CD4-positive, alpha-beta T cell treated with Interleukin-12 subunit alpha and Interleukin-12 subunit beta, for 1 hour (primary cell): ENCODE measurements at regions not wholly inside any gene's neighbourhood (a gene's known extent, or its start where the extent isn't known, plus 50 kb on each side); places are given as distances from the start of the nearest gene placed in this dataset.
"Not testable (repeated sequence)": the region's sequence is repeated elsewhere in the genome, so short reads cannot be mapped to it uniquely, and the experiment has no call there.

ENCODE experiments used
- DNase-seq: peaks from one replicate; pipeline ENCODE4 v3.0.0-alpha.2; 2020

DNA sequence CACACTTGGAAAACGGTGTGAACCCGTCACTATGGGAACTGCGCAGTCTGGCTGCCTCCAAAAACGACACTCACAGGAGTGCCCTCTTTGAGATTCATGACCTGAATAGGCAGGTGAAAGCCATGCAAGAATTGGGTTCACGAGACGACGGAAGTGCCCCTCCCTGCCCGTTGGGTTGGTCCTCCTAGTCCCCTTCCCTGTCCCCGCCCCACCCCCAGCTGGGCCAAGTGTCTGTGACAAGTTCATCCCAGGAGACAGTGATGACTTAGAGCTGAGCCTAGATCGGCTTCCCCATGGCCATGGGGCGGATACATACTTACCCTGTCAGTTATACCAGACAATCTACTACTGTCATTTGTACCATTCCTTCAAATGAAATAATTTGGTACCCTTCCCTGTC lies 1137.7 kb upstream of the CHAC2 start:
- DNase-seq = no peak

DNA sequence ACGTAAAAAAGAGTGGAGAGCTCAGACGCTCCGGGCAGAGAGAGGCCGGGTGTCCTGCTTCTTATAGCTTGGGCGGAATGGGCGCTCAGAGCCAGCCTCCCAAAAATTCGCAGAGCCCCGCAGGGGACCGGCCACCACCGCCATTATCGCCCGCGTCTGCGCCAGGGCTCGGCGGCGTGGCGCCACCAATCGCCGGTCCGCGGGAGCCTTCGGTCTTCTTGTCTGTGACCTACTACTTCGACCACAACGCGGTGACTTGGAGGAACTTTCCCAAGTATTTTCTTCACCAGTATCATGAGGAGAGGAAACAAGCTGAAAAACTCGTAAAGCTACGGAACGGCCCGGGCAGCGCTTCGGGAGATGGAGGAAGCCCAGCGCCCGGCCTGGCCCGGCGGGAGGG lies 1138.1 kb upstream of the CHAC2 start:
- DNase-seq = no peak

DNA sequence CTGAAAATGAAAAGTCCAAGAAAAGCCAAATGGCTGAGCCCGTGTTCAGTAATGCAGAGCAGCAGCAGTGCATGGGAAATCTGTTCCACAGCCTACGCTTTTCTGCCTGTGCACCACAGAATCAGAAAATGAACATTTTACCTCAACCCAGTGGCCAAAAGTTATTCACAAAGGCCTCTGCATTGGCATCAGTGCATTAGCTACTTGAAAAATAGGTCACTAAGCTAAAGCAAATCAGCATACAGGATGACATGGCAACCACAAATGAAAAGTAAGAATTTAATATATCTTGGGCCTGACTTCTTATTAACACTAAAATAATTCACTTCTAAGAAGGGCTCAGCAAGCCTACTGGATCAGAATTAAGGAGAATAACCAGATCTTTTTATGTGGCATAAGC lies 1145.3 kb upstream of the CHAC2 start:
- no peak for DNase-seq

DNA sequence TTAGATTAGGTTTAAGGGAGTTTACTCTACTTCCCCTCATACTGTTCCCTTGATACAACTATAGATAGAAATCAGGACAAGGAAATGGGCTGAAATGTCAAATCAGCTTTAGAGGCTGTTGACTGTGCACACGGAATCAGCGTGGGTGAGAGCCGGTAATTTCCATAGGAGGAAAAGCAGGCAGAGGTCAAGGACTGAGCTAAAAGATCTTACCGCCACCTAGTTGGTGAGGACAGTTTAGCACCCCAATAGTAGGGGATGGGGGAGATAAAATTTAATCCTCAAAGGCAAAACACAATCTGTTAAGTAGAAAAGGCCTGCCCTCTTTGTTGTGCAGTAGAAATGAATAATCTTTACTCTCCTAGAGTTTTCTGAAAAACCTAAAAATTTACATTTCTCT lies 1154.5 kb upstream of the CHAC2 start:
- no peak for DNase-seq

DNA sequence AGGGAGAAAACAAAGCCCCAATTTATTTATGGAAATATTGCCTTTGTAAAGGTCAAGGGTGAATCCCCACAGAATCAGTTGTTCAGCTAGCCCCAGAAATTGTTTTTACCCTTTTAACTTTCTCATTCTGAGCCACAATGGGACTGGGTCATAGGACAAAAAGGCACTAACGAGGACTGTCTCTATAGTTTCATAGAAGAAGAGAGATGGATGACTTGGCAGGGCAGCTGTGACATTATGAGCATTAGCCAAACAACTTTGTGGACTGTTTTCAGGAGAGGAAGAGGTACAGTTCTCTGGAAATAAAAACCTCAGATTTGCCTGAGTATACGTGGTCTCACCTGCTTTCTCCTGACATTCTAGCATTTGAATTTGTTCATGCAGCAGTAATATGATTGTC lies 1155.8 kb upstream of the CHAC2 start:
- no peak for DNase-seq

DNA sequence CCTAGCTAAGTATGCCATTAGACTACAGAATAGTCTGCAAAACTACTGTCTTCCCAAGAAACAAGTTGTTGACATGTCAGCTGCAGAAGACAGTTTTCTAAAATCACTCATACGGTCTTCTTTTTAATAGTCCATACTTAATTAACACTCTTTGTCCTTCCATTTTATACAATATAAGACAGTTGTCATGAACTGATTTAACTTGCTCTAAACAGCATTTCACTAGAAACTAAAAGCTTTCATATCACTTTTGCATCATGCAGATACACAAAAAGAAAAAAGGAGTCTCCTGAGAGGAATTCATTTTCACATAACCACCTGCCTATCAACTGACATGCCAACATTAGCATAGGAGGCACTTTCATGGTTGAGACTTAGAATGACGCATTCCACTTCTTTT lies 1159.6 kb upstream of the CHAC2 start:
- no peak for DNase-seq

DNA sequence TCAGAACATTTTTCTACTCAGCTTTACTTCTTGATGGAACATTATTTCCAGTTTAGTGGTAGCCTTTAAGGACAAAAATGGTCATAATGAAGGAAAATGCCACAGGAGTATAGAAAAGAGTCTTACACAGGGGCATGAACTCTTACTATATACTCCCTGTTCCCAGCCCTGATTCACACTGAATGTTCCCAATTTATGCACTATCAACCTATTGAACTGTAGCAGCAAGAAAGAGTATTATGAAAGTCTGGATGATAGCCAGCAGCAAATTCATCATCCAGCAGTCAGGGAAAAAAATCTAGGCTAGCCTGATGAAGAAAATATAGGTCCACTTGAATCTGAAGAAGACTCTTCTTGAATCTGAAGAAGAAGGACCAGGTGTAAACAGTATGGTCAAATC lies 1170.3 kb upstream of the CHAC2 start:
- DNase-seq = no peak

DNA sequence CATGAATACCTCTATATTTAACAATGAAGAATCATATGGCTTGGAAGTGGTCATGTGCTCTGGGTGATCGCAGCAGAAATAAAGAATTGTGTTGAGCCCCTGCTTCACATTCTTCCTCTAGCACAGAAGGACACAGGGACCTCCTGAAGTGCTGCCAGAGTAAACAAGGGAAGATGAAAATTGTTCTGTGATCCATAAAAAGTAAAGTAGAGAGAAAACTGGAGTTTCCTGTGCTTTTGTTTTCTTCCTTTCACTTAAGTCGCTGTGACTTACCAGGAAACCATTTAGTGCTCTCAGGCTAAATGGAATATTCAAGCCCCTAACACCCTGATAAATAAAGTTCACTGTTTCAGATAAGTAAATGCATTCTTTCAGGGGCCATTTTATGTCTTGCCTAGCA lies 1173.6 kb upstream of the CHAC2 start:
- DNase-seq = no peak

DNA sequence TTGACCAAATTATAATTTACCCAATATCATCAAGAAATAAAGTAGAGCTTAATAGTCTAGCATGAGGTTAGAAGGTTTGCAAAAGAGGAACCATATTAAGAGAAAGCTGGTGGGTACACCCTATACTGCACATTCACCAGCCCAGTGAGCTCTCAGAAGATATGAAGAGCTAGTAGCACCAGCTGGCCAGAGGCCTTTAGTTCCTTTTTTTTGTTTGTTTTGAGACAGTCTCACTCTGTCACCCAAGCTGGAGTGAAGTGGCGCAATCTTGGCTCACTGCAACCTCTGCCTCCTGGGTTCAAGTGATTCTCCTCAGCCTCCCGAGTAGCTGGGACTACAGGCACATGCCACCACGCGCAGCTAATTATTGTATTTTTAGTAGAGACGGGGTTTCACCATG lies 1183.5 kb upstream of the CHAC2 start:
- DNase-seq = not testable (repeated sequence)

DNA sequence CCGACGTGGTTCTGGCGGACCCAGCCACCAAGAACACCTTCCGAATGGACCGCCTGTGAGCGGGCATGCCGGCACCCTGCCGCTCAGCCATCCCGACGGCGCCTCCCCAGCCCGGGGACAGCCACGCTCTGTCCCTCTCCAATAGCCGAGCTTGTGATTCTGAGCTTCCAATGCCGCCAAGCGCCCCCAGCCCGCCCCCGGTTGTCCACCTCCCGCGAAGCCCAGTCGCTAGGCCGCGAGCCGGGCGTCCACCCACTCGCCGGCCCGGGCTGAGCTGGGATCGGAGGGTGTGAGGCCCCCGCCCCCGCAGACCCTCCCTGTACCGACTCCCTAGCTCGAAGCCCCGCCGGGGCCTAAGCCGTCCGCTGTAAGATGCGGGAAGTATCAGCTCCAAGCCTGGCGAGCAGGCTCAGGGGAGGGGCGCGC lies 1195.1 kb upstream of the CHAC2 start:
- no peak for DNase-seq

DNA sequence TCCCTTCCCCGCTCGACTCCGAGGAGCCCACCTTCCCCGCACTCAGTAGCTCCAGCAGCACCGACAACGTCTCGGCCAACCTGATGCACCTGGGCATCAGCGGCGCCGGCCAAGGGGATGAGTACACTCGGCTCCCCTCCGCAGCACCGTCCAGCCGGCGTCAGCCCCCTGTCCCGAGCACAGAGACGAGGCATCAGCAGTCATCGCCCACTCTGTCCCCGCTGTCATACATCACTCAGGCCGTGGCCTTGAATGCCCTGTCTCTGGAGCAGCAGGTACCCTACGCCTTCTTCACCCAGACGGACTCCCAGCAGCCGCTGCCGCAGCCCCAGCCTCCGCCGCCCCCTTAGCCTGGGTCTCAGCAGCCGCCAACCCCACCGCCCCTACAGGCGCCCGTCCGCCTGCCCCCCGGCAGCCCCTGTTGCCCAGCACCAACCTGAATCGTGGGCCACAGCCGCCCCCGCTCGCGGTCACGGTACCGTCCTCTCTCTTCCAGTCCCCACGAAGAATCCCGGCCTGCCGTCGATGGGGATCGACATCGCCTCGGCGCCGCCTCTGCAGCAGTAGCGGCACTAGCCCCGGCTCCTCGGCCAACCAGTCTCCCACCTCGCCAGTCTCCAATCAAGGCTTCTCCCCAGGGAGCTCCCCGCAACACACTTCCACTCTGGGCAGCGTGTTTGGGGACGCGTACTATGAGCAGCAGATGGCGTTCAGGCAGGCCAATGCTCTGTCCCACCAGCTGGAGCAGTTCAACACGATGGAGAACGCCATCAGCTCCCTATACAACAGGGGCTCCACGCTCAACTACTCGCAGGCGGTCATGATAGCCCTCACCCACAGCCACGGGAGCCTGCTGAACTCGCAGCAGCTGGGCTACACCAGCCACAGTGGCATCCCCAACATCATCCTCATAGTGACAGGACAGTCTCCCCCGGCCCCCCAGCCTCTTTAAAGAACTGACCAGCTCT lies 1195.9 kb upstream of the CHAC2 start:
- DNase-seq = no peak

DNA sequence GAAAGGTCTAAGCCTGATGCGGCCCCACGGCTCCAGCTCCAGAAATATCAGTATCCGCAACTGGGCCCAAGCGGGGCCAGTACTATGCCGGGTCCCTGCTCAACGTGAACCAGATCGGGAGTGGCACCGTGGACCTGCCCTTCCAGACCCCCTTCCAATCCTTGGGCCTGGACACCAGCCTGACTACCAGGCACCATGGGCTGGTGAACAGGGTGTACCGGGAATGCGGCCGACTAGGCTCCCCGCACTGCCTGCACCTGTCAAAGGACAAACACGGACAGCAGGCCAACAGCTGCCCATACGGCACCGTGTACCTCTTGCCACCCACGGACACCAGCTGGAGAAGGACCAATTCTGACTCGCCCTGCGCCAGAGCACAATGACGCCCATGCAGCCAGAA lies 1196.9 kb upstream of the CHAC2 start:
- DNase-seq = no peak

DNA sequence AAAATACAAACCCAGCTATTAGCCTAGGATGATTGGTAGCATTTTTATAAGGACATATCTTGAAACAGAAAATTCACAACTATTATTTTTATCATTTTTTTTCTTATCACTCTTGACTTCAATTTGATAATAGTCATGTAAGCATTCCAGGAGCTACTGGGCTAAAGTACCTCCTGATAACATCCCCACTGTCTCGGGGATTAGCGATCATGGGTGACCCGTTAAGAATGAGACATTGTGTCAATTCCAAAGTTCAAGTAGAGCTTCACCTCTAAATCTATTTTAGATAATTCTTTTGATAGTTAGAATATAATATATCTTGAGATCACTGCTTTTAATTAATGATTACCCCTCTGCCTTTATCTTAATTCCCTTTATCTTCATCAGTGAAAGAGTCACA lies 1204.5 kb upstream of the CHAC2 start:
- no peak for DNase-seq

DNA sequence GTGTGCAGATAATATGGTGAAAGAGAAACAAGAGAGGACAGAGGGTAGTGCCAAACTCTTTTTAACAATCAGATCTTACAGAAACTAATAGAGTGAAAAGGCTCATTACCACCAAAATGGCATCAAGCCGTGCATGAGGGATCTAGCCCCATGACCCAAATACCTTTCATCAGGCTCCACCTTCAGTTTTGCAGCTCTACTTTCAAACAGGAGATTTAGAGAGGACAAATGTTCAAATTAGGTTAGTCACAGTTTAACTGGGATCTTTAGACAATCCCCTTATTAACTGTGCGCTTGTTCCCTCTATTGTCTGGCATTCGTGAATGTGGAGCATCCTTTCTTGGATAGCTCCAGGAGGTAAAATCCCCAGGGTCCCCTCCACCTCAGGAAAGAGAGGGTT lies 1209.3 kb upstream of the CHAC2 start:
- DNase-seq = no peak

DNA sequence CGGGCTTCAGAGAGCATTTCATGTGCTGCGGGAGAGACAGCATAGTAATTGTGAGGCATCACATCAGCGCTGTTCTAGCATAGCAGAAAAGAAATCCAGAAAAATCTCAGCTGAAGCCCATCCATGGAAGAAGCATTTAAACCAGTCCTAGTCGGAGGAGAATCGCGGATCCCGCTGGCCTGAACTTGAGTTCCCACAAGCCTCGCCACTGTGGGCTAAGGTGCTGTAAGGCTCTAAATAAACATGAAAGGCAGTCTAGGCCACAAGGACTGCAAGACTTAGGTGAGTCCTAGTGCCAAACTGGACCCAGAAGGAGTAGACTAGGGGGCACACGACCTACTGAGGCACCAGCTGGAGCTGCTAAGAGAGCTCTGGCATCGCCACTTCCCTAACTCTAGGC lies 1225.3 kb upstream of the CHAC2 start:
- no peak for DNase-seq

DNA sequence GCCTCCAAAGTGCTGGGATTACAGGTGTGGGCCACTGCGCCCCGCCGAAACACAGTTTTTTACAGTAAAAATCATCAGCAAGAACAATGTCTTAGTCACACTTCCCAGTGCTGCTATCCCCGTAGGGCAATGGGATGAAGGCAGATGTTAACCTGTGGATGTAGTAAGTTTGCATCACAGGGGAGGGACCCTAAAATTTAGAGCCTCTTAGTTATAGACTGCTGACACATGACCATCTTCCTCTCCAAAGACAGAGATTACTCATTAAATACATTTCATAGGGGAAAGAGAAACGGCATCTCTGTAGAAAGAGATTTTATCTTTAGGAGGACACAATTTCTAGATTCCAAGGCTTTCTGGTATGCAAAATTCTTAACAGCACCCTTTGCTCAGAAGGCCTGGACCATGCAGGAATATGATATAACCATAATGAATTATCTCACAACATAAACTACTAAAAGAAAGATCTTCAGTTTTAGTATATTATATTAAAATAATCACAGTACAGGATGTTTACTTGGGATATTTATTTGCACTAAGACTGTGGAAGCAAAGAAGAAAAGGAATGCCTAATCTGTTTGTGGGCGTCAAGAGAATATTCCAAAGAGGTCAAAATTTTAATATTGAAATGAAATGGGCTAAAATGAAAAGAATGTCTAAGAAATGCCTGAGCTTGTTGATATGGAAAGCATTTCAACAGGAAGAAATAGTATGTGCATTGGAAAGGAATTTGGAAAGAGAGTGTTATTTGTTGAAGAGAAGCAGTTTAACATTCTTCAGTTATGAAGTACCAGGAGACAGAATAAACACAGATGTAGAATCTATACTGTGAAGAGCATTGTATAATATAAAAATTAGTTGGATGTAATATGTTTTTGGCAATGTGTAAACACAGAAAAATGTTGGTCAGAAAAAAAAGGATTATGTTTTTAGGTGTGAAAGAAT lies 1228.3 kb upstream of the CHAC2 start:
- no peak for DNase-seq

DNA sequence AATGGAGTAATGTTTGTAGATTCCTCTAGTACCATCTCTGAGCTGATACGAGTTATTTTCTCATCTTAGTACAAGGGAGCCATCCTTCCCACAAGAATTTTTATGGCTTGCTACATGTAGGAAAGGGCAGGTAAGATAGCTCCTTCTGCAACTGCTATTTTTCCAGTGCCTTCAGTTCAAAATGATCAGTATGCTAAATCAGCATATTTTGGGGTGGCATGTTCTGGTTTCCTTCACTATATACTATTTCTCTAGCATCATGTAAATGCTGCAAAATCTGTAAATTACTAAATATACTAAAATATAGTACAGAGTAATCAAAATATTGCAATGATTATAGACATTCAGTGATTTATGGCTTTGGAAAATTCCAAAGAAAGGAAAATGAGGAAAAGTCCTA lies 1230.0 kb upstream of the CHAC2 start:
- no peak for DNase-seq

DNA sequence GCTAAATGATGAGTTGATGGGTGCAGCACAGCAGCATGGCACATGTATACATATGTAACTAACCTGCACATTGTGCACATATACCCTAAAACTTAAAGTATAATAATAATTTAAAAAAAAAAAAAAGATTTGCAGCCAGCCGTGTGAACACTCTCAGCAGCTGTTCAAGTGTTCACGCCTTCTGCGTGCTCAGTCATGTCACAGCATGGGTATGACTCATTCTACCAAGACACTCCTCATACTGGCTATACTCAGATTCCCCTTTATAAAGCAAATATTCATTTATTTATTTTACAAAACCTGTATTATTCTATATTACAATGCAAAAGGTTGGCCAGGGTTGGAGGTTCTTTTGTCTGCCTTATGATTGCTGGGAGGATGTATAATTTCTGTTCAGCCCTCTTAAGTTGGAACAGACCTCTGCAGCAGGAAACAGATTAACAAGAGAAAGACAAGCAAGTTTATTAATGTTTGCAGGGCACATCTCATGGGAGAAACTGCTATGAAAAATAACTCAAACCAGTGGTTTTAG lies 1230.6 kb upstream of the CHAC2 start:
- no peak for DNase-seq

DNA sequence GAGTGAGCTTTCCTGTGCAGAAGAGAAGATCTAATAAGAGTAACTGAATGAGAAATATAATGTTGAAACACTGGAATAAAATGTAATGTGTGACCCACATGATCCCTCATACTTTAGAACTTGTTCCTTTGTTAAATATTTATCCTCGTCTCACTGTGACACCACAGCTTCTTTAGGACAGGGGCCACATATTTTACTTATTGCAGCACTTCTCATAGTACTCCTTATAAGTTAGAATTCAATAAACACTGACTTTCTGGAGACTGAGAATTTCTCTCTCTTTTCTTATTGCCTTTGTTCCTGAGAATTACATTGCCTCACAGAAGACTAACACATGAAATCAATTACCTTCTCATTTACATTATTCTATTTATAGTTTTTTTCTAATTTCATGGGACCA lies 1234.6 kb upstream of the CHAC2 start:
- no peak for DNase-seq

DNA sequence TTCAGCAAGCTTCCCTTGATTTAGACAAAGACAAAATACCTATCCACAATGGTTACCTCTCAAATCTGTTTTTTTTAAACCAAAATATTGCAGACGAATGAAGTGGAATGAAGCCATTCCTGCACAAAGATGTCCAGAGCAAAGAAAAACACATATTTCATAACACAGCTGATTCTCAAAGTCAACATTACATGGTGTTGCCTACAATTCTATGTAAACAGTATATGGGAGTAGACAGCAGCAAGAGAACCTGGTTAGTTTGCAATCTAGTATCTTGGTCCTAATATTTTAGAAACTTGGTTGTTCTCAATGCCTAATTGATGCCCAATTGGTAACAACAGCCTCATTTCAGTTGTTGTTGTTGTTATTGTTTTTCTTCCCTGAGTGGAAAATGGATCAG lies 1240.9 kb upstream of the CHAC2 start:
- DNase-seq = no peak

DNA sequence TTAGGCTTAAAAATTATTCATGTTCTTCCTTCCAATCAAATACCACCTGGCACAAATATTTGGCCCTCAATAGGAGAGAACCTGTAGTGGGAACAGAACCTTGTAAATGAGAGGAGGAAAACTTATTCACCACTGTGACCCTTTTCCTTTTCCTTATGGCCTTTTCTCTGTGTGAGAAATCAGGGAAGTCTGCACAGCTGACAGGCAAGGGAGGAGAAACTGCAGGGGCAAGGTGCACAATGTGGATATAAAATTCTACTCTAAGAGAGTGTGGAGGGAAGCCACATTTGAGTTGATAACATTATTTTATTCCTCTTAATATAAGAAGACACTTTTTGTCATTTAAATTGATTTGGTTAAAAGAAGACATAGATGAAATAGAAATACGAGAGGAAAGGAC lies 1247.0 kb upstream of the CHAC2 start:
- no peak for DNase-seq

DNA sequence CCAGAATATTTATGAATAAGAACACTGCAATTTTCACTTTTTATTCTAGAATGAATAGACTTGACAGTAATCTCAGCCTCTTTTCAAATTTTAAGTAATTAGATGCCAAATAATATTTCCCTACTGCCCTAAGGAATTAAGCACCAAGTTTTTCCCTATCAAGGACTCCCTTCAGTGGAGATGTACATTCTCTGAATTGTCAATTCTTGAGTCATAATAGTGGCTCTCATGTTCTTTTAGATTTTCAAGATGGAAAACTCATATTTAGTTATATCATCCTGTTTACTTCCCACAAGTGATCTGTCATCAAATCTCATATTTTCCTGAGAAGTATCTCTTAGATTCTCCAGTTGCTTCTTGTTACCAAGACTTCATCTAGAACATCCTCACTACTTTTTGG lies 1248.9 kb upstream of the CHAC2 start:
- DNase-seq = no peak

DNA sequence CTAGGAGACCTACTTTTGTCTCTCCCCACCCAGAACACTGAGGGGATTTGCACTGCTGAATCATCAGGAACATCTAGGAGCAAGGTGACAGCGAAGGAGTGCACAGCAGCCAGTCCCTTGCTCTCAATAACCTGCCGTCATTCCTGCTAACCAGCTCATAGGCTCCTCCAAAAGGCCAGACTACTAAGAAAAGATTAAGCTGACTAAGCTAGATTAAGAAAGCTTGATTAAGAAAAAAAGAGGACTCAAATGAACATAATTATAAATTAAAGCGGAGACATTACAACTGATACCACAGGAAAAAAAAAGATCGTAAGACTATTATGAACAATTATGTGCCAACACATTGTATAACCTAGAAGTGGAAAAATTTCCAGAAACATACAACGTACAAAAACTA lies 1254.8 kb upstream of the CHAC2 start:
- no peak for DNase-seq

DNA sequence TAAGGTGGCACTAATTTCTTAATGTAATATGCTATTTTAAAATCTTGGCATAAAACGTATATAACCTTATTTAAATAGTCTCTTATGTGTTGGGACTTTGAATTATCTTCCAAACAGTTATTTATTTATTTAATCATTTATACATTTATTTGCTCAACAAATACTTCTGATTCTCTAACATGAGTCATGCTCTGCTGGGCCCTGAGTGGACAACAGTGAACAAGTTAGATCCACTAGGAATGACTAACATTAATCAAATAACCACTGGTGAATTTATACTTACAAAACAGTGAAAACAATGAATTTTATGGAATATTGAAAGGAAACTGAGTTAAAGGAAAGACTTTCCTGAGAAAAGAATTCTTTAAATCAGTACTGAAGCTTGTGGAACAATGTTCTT lies 1257.2 kb upstream of the CHAC2 start:
- no peak for DNase-seq
